Chondrocyte (in vitro differentiated cells): ENCODE measurements at regions not wholly inside any gene's neighbourhood (a gene's known extent, or its start where the extent isn't known, plus 50 kb on each side); places are given as distances from the start of the nearest gene placed in this dataset.

ENCODE experiments used
- DNase-seq: peaks from one replicate; pipeline ENCODE4 v3.0.0; 2021; ENCODE audit warnings: mixed read lengths, low spot score
- H3K27ac Mint-ChIP-seq: one replicate; pipeline ENCODE4 v1.8.0; 2021; ENCODE audit warnings: mild to moderate bottlenecking, moderate library complexity, mixed read lengths; ENCODE audit not compliant: unreplicated experiment
- H3K27me3 Mint-ChIP-seq: 2 replicates; pipeline ENCODE4 v1.8.0; 2021; ENCODE audit warnings: low read depth, mixed read lengths
- H3K36me3 Mint-ChIP-seq: 2 replicates; pipeline ENCODE4 v1.8.0; 2021; ENCODE audit warnings: low read depth, mixed read lengths
- H3K4me1 Mint-ChIP-seq: 2 replicates; pipeline ENCODE4 v1.8.0; 2021; ENCODE audit warnings: low read depth, mild to moderate bottlenecking, mixed read lengths
- H3K4me3 Mint-ChIP-seq: one replicate; pipeline ENCODE4 v1.8.0; 2021; ENCODE audit warnings: mild to moderate bottlenecking, moderate library complexity, mixed read lengths; ENCODE audit not compliant: unreplicated experiment
- H3K9me3 Mint-ChIP-seq: 2 replicates; pipeline ENCODE4 v1.8.0; 2021; ENCODE audit warnings: low read depth, mixed read lengths
- CTCF ChIP-seq: fragments of 200-600 bp; sonication (generic); IDR thresholded peaks from 2 replicates; pipeline ENCODE4 v1.5.0; 2021; ENCODE audit warnings: antibody characterized with exemption, mild to moderate bottlenecking, moderate library complexity

DNA sequence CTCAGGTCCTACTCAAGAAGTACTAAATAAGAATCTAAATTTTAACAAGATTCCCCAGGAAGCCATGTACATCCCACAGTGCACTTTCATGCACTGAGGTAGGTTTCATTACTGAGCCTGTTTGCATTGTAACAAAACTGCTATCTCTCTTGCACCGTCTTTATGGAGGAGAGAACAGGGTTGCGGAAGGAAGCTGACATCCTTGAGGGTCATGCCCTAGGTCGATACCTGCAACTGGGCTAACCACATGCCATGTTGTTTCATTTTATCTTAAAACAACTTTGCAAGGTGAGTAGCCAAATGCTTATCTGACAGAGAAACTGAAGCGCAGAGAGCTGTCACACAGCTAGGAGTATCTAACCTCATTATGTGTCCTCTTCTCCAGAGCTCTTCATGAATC, 656.3 kb upstream of the TENM4 start:
- Mint-ChIP-seq H3K27me3 (no peaks in the 10 kb centered on the region), H3K36me3 (no peaks in the 10 kb centered on the region), H3K4me1 (peaks cover 11% of the 10 kb centered on the region), H3K27ac (no peak overlapping the region), H3K4me3 (no peak overlapping the region), H3K9me3 (peaks cover 3% of the 10 kb centered on the region)
- TF ChIP-seq CTCF = no peak
- no peak for DNase-seq

GRCh38 chr11:80096736-80097135, 655.9 kb upstream of the TENM4 start:
- Mint-ChIP-seq H3K4me1 (peaks cover 11% of the 10 kb centered on the region), H3K4me3 (no peak overlapping the region), H3K9me3 (peaks cover 3% of the 10 kb centered on the region), H3K36me3 (no peaks in the 10 kb centered on the region), H3K27me3 (peaks cover 4% of the 10 kb centered on the region), H3K27ac (no peak overlapping the region)
- no peak for DNase-seq
- TF ChIP-seq CTCF = no peak

- no peak for DNase-seq
- H3K36me3 Mint-ChIP-seq = no peaks in the 10 kb centered on the region
- no peaks in the 10 kb centered on the region for H3K4me1 Mint-ChIP-seq
- no peak for TF ChIP-seq CTCF
- H3K27ac Mint-ChIP-seq = no peak overlapping the region
- H3K9me3 Mint-ChIP-seq = no peaks in the 10 kb centered on the region
- H3K27me3 Mint-ChIP-seq = peaks cover 18% of the 10 kb centered on the region
- H3K4me3 Mint-ChIP-seq = no peak overlapping the region
These were observed 645.7 kb upstream of the TENM4 start for GRCh38 chr11:80086496-80087055.

DNA sequence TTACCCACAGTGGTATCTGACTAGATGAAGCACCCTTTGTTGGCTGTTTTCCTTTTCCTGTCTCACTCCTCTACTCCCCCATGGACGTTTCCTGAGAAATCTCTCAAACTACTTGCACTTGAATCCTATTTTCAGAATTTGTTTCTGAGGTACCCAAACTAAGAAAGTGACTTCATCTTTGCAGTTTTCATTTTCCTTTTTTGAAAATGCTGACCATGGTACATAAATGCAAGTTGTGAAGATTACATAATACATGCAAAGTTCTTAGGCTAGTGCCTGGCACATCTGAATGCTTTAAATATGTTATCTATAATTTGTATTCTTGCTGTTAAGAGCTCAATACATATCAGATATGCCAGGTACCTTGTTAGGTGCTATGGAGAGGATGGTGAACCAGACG, 644.7 kb upstream of the TENM4 start:
- Mint-ChIP-seq H3K4me3 (no peak overlapping the region), H3K4me1 (no peaks in the 10 kb centered on the region), H3K27ac (no peak overlapping the region), H3K9me3 (no peaks in the 10 kb centered on the region), H3K36me3 (no peaks in the 10 kb centered on the region), H3K27me3 (peaks cover 15% of the 10 kb centered on the region)
- TF ChIP-seq CTCF = no peak
- no peak for DNase-seq

- H3K36me3 Mint-ChIP-seq = no peaks in the 10 kb centered on the region
- H3K4me3 Mint-ChIP-seq = no peak overlapping the region
- H3K4me1 Mint-ChIP-seq = no peaks in the 10 kb centered on the region
- H3K9me3 Mint-ChIP-seq = no peaks in the 10 kb centered on the region
- DNase-seq = no peak
- peaks cover 10% of the 10 kb centered on the region for H3K27me3 Mint-ChIP-seq
- TF ChIP-seq CTCF = no peak
- no peak overlapping the region for H3K27ac Mint-ChIP-seq
These were observed 643.8 kb upstream of the TENM4 start for GRCh38 chr11:80084608-80085007.
